ENCODE measurements at regions not wholly inside any gene's neighbourhood (a gene's known extent, or its start where the extent isn't known, plus 50 kb on each side); places are given as distances from the start of the nearest gene placed in this dataset.
A peak's percentile ranks its signal among the peaks of the same experiment; 100 is the strongest.

GRCh38 chr10:27599546-27599945 is 95.4 kb downstream of the RAB18 start:
- no peak for DNase-seq

GRCh38 chr10:27600930-27601329 is 96.8 kb downstream of the RAB18 start:
- DNase-seq, result no peak

GRCh38 chr10:27601503-27601902 is 97.4 kb downstream of the RAB18 start:
- DNase-seq, result no peak

- DNase-seq, result no peak
These were observed 97.9 kb downstream of the RAB18 start for GRCh38 chr10:27601946-27602538.

- DNase-seq, result no peak
These were observed 99.0 kb downstream of the RAB18 start for GRCh38 chr10:27603104-27603503.

GRCh38 chr10:27605318-27605717 is 101.2 kb downstream of the RAB18 start:
- no peak for DNase-seq

- DNase-seq, result no peak
These were observed 103.5 kb downstream of the RAB18 start for GRCh38 chr10:27607591-27607990.

GRCh38 chr10:27611236-27611635 is 107.1 kb downstream of the RAB18 start:
- DNase-seq, result no peak

- DNase-seq, result peak; percentile 86
These were observed 107.8 kb downstream of the RAB18 start for GRCh38 chr10:27611744-27612550.

GRCh38 chr10:27612551-27613035 is 108.5 kb downstream of the RAB18 start:
- no peak for DNase-seq

GRCh38 chr10:27614776-27615175 is 110.7 kb downstream of the RAB18 start:
- no peak for DNase-seq

- DNase-seq, result no peak
These were observed 114.0 kb downstream of the RAB18 start for GRCh38 chr10:27618036-27618615.

GRCh38 chr10:27618906-27619305 is 114.8 kb downstream of the RAB18 start:
- DNase-seq, result no peak

- no peak for DNase-seq
These were observed 115.2 kb downstream of the RAB18 start for GRCh38 chr10:27619329-27619728.

- peak; percentile 78 for DNase-seq
These were observed 116.6 kb downstream of the RAB18 start for GRCh38 chr10:27620430-27621397.

GRCh38 chr10:27621461-27621860 is 117.4 kb downstream of the RAB18 start:
- no peak for DNase-seq

GRCh38 chr10:27622596-27622995 is 118.5 kb downstream of the RAB18 start:
- DNase-seq, result no peak
